ENCODE measurements at regions not wholly inside any gene's neighbourhood (a gene's known extent, or its start where the extent isn't known, plus 50 kb on each side); places are given as distances from the start of the nearest gene placed in this dataset.

GRCh38 chr14:53430870-53431269, 277.7 kb upstream of the DDHD1 start:
- Histone ChIP-seq H3K4ac (replicated peaks; ENCODE audit: insufficient read length, low read depth, low read length) (no peak overlapping the region), H2AK5ac (ENCODE audit: low read depth, low read length) (no peak overlapping the region), H4K5ac (ENCODE audit: insufficient read length, low read depth, low read length) (no peak overlapping the region), H3K56ac (replicated peaks; ENCODE audit: insufficient read length, low read depth, low read length) (no peak overlapping the region), H3K9ac (replicated peaks in 1 of 4; ENCODE audit: extremely low read depth in 1 of 4, low read depth in 3 of 4, low read length in 3 of 4) (no peak overlapping the region), H2BK20ac (ENCODE audit: low read length) (no peak overlapping the region), H3K4me1 (replicated peaks in 1 of 4; ENCODE audit: control insufficient read depth in 3 of 4, insufficient read depth in 4 of 4, low read length in 3 of 4) (peaks cover 0 to 3% (median 1%) of the 10 kb centered on the region in 4 experiments; a peak in 2 of 7 replicates), H3K23ac (ENCODE audit: insufficient read length) (no peak overlapping the region), H3K18ac (ENCODE audit: extremely low read depth, low read length) (no peak overlapping the region), H3K23me2 (ENCODE audit: low read depth, low read length) (no peaks in the 10 kb centered on the region), H3K27me3 (replicated peaks in 1 of 4; ENCODE audit: control insufficient read depth in 3 of 4, extremely low read depth in 1 of 4, insufficient read depth in 3 of 4, low read length in 3 of 4) (no peaks in the 10 kb centered on the region), H3K14ac (ENCODE audit: insufficient read length) (no peak overlapping the region), H2AFZ (ENCODE audit: low read length) (no peak overlapping the region), H4K20me1 (replicated peaks in 1 of 2; ENCODE audit: control insufficient read depth in 1 of 2, insufficient read depth in 2 of 2, low read length in 2 of 2) (no peaks in the 10 kb centered on the region), H4K91ac (replicated peaks; ENCODE audit: insufficient read length, low read length) (no peak overlapping the region), H3K79me1 (ENCODE audit: low read depth, low read length) (no peaks in the 10 kb centered on the region), H4K8ac (ENCODE audit: extremely low read depth, insufficient read depth, low read length) (no peak overlapping the region), H2BK15ac (ENCODE audit: low read length) (no peak overlapping the region), H3K79me2 (ENCODE audit: control insufficient read depth in 1 of 2, insufficient read depth in 2 of 2, low read length in 2 of 2) (no peaks in the 10 kb centered on the region), H3K36me3 (ENCODE audit: control insufficient read depth in 2 of 4, insufficient read depth in 4 of 4, low read length in 3 of 4) (no peaks in the 10 kb centered on the region; a peak in 1 of 8 replicates), H3K27ac (ENCODE audit: low read depth, low read length) (no peak overlapping the region), H3K9me3 (ENCODE audit: insufficient read depth in 2 of 2, low read depth in 1 of 2, low read length in 1 of 2) (no peaks in the 10 kb centered on the region), H3K4me2 (ENCODE audit: insufficient read depth in 1 of 2, low read depth in 2 of 2, low read length in 2 of 2) (no peak overlapping the region), H2BK12ac (ENCODE audit: low read depth, low read length) (no peak overlapping the region), H2BK120ac (replicated peaks; ENCODE audit: low read depth, low read length) (no peak overlapping the region), H3K4me3 (ENCODE audit: extremely low read depth in 1 of 4, insufficient read depth in 2 of 4, low read depth in 3 of 4, low read length in 4 of 4) (no peak overlapping the region), H2BK5ac (ENCODE audit: low read depth, low read length) (no peak overlapping the region)
- CTCF ChIA-PET (ENCODE audit: partially characterized antibody): interaction anchor here (0.7 to 5.0 kb wide), 13 partner anchors 18 to 917 kb away, joined by 3 to 20 read pairs (median 4); no protein-coding TSS in a partner anchor
- DNase-seq (ENCODE audit: low read depth in 1 of 2, low spot score in 2 of 2): no peak
- TF ChIP-seq SP1 (IDR thresholded peaks at IDR 0.05; ENCODE audit: low read depth, low read length): no peak
- TF ChIP-seq EGR1 (IDR thresholded peaks at IDR 0.05; ENCODE audit: borderline replicate concordance, low read depth, low read length): no peak
- no peak for TF ChIP-seq CTCF (IDR thresholded peaks at IDR 0.05; ENCODE audit: control extremely low read depth in 1 of 3, insufficient read depth in 1 of 3, low read depth in 1 of 3, low read length in 3 of 3)
- TF ChIP-seq JUN (IDR thresholded peaks at IDR 0.05; ENCODE audit: low read depth, low read length): no peak
- no peak for TF ChIP-seq SIX5 (IDR thresholded peaks at IDR 0.05; ENCODE audit: low read depth, low read length)
- no peak for TF ChIP-seq EP300 (IDR thresholded peaks at IDR 0.05; ENCODE audit: borderline replicate concordance in 1 of 2, low read depth in 2 of 2, low read length in 2 of 2)
- TF ChIP-seq POLR2A (IDR thresholded peaks at IDR 0.05; ENCODE audit: control extremely low read depth in 1 of 2, low read depth in 2 of 2, low read length in 2 of 2): no peak
- no peak for TF ChIP-seq SIN3A (conservative IDR thresholded peaks at IDR 0.05 in 1 of 2, IDR thresholded peaks at IDR 0.05 in 1 of 2; ENCODE audit: low read depth in 1 of 2, low read length in 2 of 2)
- TF ChIP-seq RFX5 (IDR thresholded peaks at IDR 0.05; ENCODE audit: borderline replicate concordance, low read depth, low read length): no peak
- no peak for TF ChIP-seq E2F6 (IDR thresholded peaks at IDR 0.05)
- POLR2A ChIA-PET (ENCODE audit: partially characterized antibody): no interaction called here
- WGBS, 2 experiments (ENCODE audit: extremely low coverage in 1 of 2, insufficient coverage in 1 of 2, insufficient read length in 1 of 2, insufficient replicate concordance in 2 of 2, low coverage in 1 of 2, low lambda C conversion rate in 2 of 2, missing lambda C conversion rate in 1 of 2): 91% methylated on average over 2 of the region's 2 CpGs; no CpG with 5 or more reads in 1 of the 2 experiments
- no peak for FAIRE-seq

Data from H1 (cell line).